Small intestine (tissue), 7 donors: ENCODE measurements at regions not wholly inside any gene's neighbourhood (a gene's known extent, or its start where the extent isn't known, plus 50 kb on each side); places are given as distances from the start of the nearest gene placed in this dataset.

Experiments
- DNase-seq, 2 donors: peaks; one replicate each; pipeline versions ENCODE4 v3.0.0 to v3.0.0-alpha.2; 2013
- FAIRE-seq: peaks from 2 replicates; lab custom pipeline; 2012; peaks lifted over from hg19 to GRCh38; lab: Jason Lieb, UNC
- H3K27ac ChIP-seq, 3 donors: one replicate each; pipeline ENCODE4 v1.5.1; 2013; ENCODE audit warnings: low read length in 2 of 3, mild to moderate bottlenecking in 2 of 3, control low read depth in 1 of 3, inconsistent platforms in 1 of 3, low read depth in 1 of 3, moderate library complexity in 1 of 3
- H3K27me3 ChIP-seq, 3 donors: one replicate each; pipeline ENCODE4 v1.6.1; 2013; ENCODE audit warnings: low read length in 3 of 3, inconsistent platforms in 1 of 3; ENCODE audit not compliant: control insufficient read depth in 3 of 3, insufficient read depth in 3 of 3
- H3K36me3 ChIP-seq, 3 donors: one replicate each; pipeline ENCODE4 v1.6.1; 2013; ENCODE audit warnings: low read length in 3 of 3, inconsistent platforms in 1 of 3, low read depth in 1 of 3, mild to moderate bottlenecking in 1 of 3, moderate library complexity in 1 of 3; ENCODE audit not compliant: control insufficient read depth in 3 of 3, insufficient read depth in 2 of 3
- H3K4me1 ChIP-seq, 3 donors: one replicate each; pipeline ENCODE4 v1.6.1; 2013; ENCODE audit warnings: low read length in 2 of 3, inconsistent platforms in 1 of 3, low read depth in 1 of 3, mild to moderate bottlenecking in 1 of 3, moderate library complexity in 1 of 3; ENCODE audit not compliant: control insufficient read depth in 3 of 3, insufficient read depth in 2 of 3
- H3K4me3 ChIP-seq, 3 donors: one replicate each; pipeline ENCODE4 v1.5.1; 2013; ENCODE audit warnings: low read length in 3 of 3, control low read depth in 1 of 3, inconsistent platforms in 1 of 3, low read depth in 1 of 3, mild to moderate bottlenecking in 1 of 3, moderate library complexity in 1 of 3
- H3K9me3 ChIP-seq, 2 donors: one replicate each; pipeline ENCODE4 v1.6.1; 2013; ENCODE audit warnings: low read depth in 1 of 2, low read length in 1 of 2; ENCODE audit not compliant: control insufficient read depth in 2 of 2, insufficient read depth in 1 of 2
- WGBS, 3 donors: extraction: QIAGEN DNeasy Blood & Tissue Kit; methylation state at CpG; one replicate each; pipeline ENCODE4 v1.1.7; 2013; 5-methylcytosine and 5-hydroxymethylcytosine counted together
- donor health status: healthy with polysubstance abuse.
- donor health status: control.
- donor health status: control.
- donor health status: Bipolar disorder and iron deficiency.
- donor health status: healthy.

GRCh38 chr3:99167071-99167470 lies 265.6 kb upstream of the DCBLD2 start:
- no peaks in the 10 kb centered on the region for H3K9me3 ChIP-seq
- no peak overlapping the region for H3K4me3 ChIP-seq
- no peaks in the 10 kb centered on the region for H3K4me1 ChIP-seq
- H3K27me3 ChIP-seq, result no peaks in the 10 kb centered on the region
- no peak for DNase-seq
- no peak for FAIRE-seq
- H3K36me3 ChIP-seq, result no peaks in the 10 kb centered on the region
- no peak overlapping the region for H3K27ac ChIP-seq

GRCh38 chr3:99163314-99163713 lies 261.8 kb upstream of the DCBLD2 start:
- Histone ChIP-seq H3K4me1 (no peaks in the 10 kb centered on the region), H3K36me3 (no peaks in the 10 kb centered on the region), H3K9me3 (peaks cover 0 to 12% of the 10 kb centered on the region in 2 donors), H3K4me3 (no peak overlapping the region), H3K27me3 (no peaks in the 10 kb centered on the region), H3K27ac (no peak overlapping the region)
- 64 to 80% (median 71%) methylated on average over 3 of the region's 3 CpGs for WGBS, 3 donors
- FAIRE-seq (no peak), DNase-seq (no peak)

GRCh38 chr3:99159220-99159762 lies 257.8 kb upstream of the DCBLD2 start:
- H3K27ac ChIP-seq, result no peak overlapping the region
- H3K9me3 ChIP-seq, result peaks cover 0 to 12% of the 10 kb centered on the region in 2 donors
- H3K4me1 ChIP-seq, result no peaks in the 10 kb centered on the region
- no peaks in the 10 kb centered on the region for H3K36me3 ChIP-seq
- no peak for FAIRE-seq
- H3K27me3 ChIP-seq, result no peaks in the 10 kb centered on the region
- no peak overlapping the region for H3K4me3 ChIP-seq
- DNase-seq, result no peak

- WGBS, 3 donors, result 58 to 78% (median 67%) methylated on average over 1 of the region's 1 CpG
- Histone ChIP-seq H3K4me3 (no peak overlapping the region), H3K36me3 (no peaks in the 10 kb centered on the region), H3K27ac (no peak overlapping the region), H3K27me3 (no peaks in the 10 kb centered on the region), H3K4me1 (no peaks in the 10 kb centered on the region), H3K9me3 (no peaks in the 10 kb centered on the region)
- FAIRE-seq (no peak), DNase-seq (no peak)
These were observed 243.5 kb upstream of the DCBLD2 start for GRCh38 chr3:99145031-99145430.

GRCh38 chr3:99143493-99143892 lies 242.0 kb upstream of the DCBLD2 start:
- no peaks in the 10 kb centered on the region for H3K4me1 ChIP-seq
- H3K4me3 ChIP-seq, result no peak overlapping the region
- DNase-seq (no peak), FAIRE-seq (no peak)
- 46 to 69% (median 62%) methylated on average over 3 of the region's 3 CpGs for WGBS, 3 donors
- H3K9me3 ChIP-seq, result no peaks in the 10 kb centered on the region
- H3K27me3 ChIP-seq, result no peaks in the 10 kb centered on the region
- no peaks in the 10 kb centered on the region for H3K36me3 ChIP-seq
- no peak overlapping the region for H3K27ac ChIP-seq

GRCh38 chr3:99134986-99135385 lies 233.5 kb upstream of the DCBLD2 start:
- no peaks in the 10 kb centered on the region for H3K9me3 ChIP-seq
- no peaks in the 10 kb centered on the region for H3K36me3 ChIP-seq
- H3K4me1 ChIP-seq, result no peaks in the 10 kb centered on the region
- H3K27ac ChIP-seq, result no peak overlapping the region
- H3K27me3 ChIP-seq, result no peaks in the 10 kb centered on the region
- no peak for DNase-seq
- no peak overlapping the region for H3K4me3 ChIP-seq
- FAIRE-seq, result no peak

GRCh38 chr3:99131876-99132275 lies 230.4 kb upstream of the DCBLD2 start:
- no peak for FAIRE-seq
- Histone ChIP-seq H3K27ac (no peak overlapping the region), H3K9me3 (no peaks in the 10 kb centered on the region), H3K27me3 (no peaks in the 10 kb centered on the region), H3K4me1 (no peaks in the 10 kb centered on the region), H3K4me3 (no peak overlapping the region), H3K36me3 (no peaks in the 10 kb centered on the region)
- DNase-seq, result no peak

- Histone ChIP-seq H3K4me3 (no peak overlapping the region), H3K27me3 (no peaks in the 10 kb centered on the region), H3K36me3 (no peaks in the 10 kb centered on the region), H3K27ac (no peak overlapping the region), H3K9me3 (no peaks in the 10 kb centered on the region), H3K4me1 (no peaks in the 10 kb centered on the region)
- 55 to 69% (median 61%) methylated on average over 4 of the region's 4 CpGs for WGBS, 3 donors
- FAIRE-seq, result no peak
- no peak for DNase-seq
These were observed 227.4 kb upstream of the DCBLD2 start for GRCh38 chr3:99128725-99129505.

- no peaks in the 10 kb centered on the region for H3K9me3 ChIP-seq
- H3K27me3 ChIP-seq, result no peaks in the 10 kb centered on the region
- 72 to 75% (median 74%) methylated on average over 2 of the region's 2 CpGs for WGBS, 3 donors
- no peak for FAIRE-seq
- DNase-seq, result no peak
- H3K27ac ChIP-seq, result no peak overlapping the region
- no peaks in the 10 kb centered on the region for H3K36me3 ChIP-seq
- no peak overlapping the region for H3K4me3 ChIP-seq
- no peaks in the 10 kb centered on the region for H3K4me1 ChIP-seq
These were observed 226.7 kb upstream of the DCBLD2 start for GRCh38 chr3:99128235-99128634.
